HEK293 (cell line): ENCODE measurements at regions not wholly inside any gene's neighbourhood (a gene's known extent, or its start where the extent isn't known, plus 50 kb on each side); places are given as distances from the start of the nearest gene placed in this dataset.
A peak's percentile ranks its signal among the peaks of the same experiment; 100 is the strongest.

ENCODE experiments used
- IKZF3 ChIP-seq: fragments of 450-650 bp; IDR thresholded peaks from 2 replicates; pipeline ENCODE4 v1.5.0; 2018; ENCODE audit warnings: missing biosample characterization, mild to moderate bottlenecking, missing genetic modification characterization, moderate library complexity
- YY1 ChIP-seq: fragments of 450-650 bp; formaldehyde crosslinking; IDR thresholded peaks from 2 replicates; pipeline ENCODE4 v1.5.1; 2018; ENCODE audit warnings: missing biosample characterization, missing genetic modification characterization
- ZBTB17 ChIP-seq: fragments of 450-650 bp; formaldehyde crosslinking; IDR thresholded peaks from 2 replicates; pipeline ENCODE4 v1.5.1; 2016; ENCODE audit warnings: missing biosample characterization, missing genetic modification characterization
- ZFHX2 ChIP-seq: fragments of 450-650 bp; formaldehyde crosslinking; conservative IDR thresholded peaks from 2 replicates; pipeline ENCODE4 v1.5.1; 2016; ENCODE audit warnings: missing biosample characterization, missing genetic modification characterization
- ZNF221 ChIP-seq: fragments of 450-650 bp; formaldehyde crosslinking; IDR thresholded peaks from 2 replicates; pipeline ENCODE4 v1.5.1; 2017; ENCODE audit warnings: missing biosample characterization, missing genetic modification characterization, borderline replicate concordance
- ZNF571 ChIP-seq: fragments of 450-650 bp; formaldehyde crosslinking; IDR thresholded peaks from 2 replicates; pipeline ENCODE4 v1.5.0; 2017; ENCODE audit warnings: missing biosample characterization, missing genetic modification characterization
- ZNF707 ChIP-seq: fragments of 450-650 bp; formaldehyde crosslinking; IDR thresholded peaks from 2 replicates; pipeline ENCODE4 v1.5.1; 2016; ENCODE audit warnings: missing biosample characterization, missing genetic modification characterization
- TF ChIP-seq, protein P1 (sequence below): fragments of 450-650 bp; formaldehyde crosslinking; IDR thresholded peaks from 2 replicates; pipeline ENCODE4 v1.5.1; 2016; ENCODE audit warnings: missing biosample characterization, missing genetic modification characterization
- TF ChIP-seq, protein P2 (sequence below): sonication (generic); formaldehyde crosslinking; IDR thresholded peaks from 2 replicates; pipeline ENCODE4 v1.8.1; 2022; ENCODE audit warnings: mild to moderate bottlenecking, moderate library complexity, missing genetic modification reagents

DNA sequence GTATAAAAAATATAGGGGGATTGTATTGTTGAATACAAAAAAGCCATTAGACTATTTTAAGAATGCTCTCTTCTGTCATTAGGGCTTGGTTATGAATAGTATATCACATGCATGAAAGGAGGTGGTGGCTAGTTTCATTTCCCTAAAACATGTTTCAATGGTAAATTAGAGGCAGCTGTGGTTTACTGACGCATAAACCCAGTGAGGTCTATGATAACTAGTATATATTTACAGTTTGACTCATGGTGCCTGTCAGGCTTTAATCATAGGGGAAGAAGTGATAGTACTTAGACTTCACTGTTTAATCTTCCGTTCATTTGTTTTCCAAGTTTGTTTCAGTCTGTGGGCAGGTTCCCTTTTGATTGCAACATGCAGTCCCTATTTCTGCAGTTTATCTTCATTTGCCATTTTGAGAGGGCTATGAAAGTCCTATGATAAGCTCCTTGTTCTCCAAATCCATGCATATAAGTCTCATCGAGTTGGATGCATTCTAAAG, 55.1 kb upstream of the MAP4K3 start:
- TF ChIP-seq, protein P1, sequence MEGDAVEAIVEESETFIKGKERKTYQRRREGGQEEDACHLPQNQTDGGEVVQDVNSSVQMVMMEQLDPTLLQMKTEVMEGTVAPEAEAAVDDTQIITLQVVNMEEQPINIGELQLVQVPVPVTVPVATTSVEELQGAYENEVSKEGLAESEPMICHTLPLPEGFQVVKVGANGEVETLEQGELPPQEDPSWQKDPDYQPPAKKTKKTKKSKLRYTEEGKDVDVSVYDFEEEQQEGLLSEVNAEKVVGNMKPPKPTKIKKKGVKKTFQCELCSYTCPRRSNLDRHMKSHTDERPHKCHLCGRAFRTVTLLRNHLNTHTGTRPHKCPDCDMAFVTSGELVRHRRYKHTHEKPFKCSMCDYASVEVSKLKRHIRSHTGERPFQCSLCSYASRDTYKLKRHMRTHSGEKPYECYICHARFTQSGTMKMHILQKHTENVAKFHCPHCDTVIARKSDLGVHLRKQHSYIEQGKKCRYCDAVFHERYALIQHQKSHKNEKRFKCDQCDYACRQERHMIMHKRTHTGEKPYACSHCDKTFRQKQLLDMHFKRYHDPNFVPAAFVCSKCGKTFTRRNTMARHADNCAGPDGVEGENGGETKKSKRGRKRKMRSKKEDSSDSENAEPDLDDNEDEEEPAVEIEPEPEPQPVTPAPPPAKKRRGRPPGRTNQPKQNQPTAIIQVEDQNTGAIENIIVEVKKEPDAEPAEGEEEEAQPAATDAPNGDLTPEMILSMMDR = no peak
- TF ChIP-seq ZNF571 (no peak), ZNF707 (tag by site-specific recombination) (no peak), YY1 (tag by site-specific recombination) (no peak), ZFHX2 (tag by site-specific recombination) (no peak), ZBTB17 (tag by site-specific recombination) (peak; percentile 70; the same call in 1 of the 2 replicates), IKZF3 (0 out of 2 replicates have a peak, but pooled peaks have one; percentile 39), ZNF221 (no peak)
- TF ChIP-seq, protein P2, sequence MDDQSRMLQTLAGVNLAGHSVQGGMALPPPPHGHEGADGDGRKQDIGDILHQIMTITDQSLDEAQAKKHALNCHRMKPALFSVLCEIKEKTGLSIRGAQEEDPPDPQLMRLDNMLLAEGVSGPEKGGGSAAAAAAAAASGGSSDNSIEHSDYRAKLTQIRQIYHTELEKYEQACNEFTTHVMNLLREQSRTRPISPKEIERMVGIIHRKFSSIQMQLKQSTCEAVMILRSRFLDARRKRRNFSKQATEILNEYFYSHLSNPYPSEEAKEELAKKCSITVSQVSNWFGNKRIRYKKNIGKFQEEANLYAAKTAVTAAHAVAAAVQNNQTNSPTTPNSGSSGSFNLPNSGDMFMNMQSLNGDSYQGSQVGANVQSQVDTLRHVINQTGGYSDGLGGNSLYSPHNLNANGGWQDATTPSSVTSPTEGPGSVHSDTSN = no peak
